Right atrium auricular region (tissue), 2 donors: ENCODE measurements at regions not wholly inside any gene's neighbourhood (a gene's known extent, or its start where the extent isn't known, plus 50 kb on each side); places are given as distances from the start of the nearest gene placed in this dataset.
A peak's percentile ranks its signal among the peaks of the same experiment; 100 is the strongest.

Source experiments
- DNase-seq: peaks from one replicate; pipeline ENCODE4 v3.0.0-alpha.2; 2019; ENCODE audit warnings: low spot score
- H3K27ac ChIP-seq, 2 donors: fragments of 200-600 bp; sonication (generic); 1 replicate in 1 of 2; 2 replicates in 1 of 2; pipeline ENCODE4 v1.5.1; 2016 to 2019
- H3K27me3 ChIP-seq, 2 donors: fragments of 200-600 bp; sonication (generic); one replicate each; pipeline versions ENCODE4 v1.5.1 to v1.6.0; 2017 to 2019
- H3K36me3 ChIP-seq: fragments of 200-600 bp; sonication (generic); one replicate; pipeline ENCODE4 v1.5.1; 2016
- H3K4me1 ChIP-seq, 2 donors: fragments of 200-600 bp; sonication (generic); one replicate each; pipeline versions ENCODE4 v1.5.1 to v1.6.0; 2017 to 2019
- H3K4me3 ChIP-seq, 2 donors: fragments of 200-600 bp; sonication (generic); 1 replicate in 1 of 2; 2 replicates in 1 of 2; pipeline ENCODE4 v1.5.1; 2017 to 2019; ENCODE audit warnings: mild to moderate bottlenecking in 1 of 2, moderate library complexity in 1 of 2
- H3K9me3 ChIP-seq, 2 donors: fragments of 200-600 bp; sonication (generic); one replicate each; pipeline ENCODE4 v1.5.1; 2019
- CTCF ChIP-seq, 2 donors: fragments of 200-600 bp; sonication (generic); IDR thresholded peaks; one replicate each; pipeline ENCODE4 v1.5.1; 2019; ENCODE audit warnings: antibody characterized with exemption in 2 of 2

DNA sequence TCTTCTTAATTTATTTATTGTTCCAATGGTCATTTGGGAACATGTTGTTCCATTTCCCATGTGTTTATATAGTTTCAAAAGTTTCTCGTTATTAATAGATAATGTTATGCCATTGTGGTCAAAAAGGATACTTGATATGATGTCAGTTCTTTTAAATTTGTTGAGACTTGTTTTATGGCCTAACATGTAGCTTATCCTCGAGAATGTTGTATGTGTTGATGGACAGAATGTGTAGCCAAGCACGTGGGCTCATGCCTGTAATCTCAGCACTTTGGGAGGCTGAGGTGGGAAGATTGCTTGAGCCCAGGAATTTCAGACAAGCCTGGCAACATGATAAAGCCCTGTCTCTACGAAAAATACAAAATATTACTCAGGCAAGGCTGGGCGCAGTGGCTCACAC is 168.5 kb upstream of the USP38 start:
- Histone ChIP-seq H3K36me3 (no peaks in the 10 kb centered on the region), H3K4me1 (no peaks in the 10 kb centered on the region), H3K27ac (no peak overlapping the region), H3K4me3 (no peak overlapping the region), H3K9me3 (peaks cover 0 to 7% of the 10 kb centered on the region in 2 donors), H3K27me3 (no peaks in the 10 kb centered on the region)
- no peak for TF ChIP-seq CTCF (IDR thresholded peaks at IDR 0.05)
- DNase-seq, result no peak

DNA sequence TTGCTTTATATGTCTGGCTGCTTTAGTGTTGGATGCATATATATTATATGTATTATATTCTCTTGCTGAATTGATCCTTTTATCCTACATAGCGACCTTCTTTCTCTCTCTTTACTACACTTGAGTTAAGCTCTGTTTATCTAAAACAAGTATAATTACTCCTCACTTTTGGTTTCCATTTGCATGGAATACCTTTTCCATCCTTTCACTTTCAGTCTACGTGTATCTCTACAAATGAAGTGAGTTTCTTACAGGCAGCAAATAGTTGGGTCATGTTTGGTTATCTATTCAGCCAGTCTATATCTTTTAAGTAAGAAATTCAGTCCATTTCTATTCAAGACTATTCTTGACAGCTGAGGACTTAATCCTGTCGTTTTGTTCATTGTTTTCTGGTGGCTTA is 167.5 kb upstream of the USP38 start:
- peaks cover 0 to 3% of the 10 kb centered on the region in 2 donors for H3K9me3 ChIP-seq
- TF ChIP-seq CTCF (IDR thresholded peaks at IDR 0.05), result no peak
- H3K36me3 ChIP-seq, result no peaks in the 10 kb centered on the region
- no peak for DNase-seq
- H3K27me3 ChIP-seq, result no peaks in the 10 kb centered on the region
- H3K4me3 ChIP-seq, result no peak overlapping the region
- no peak overlapping the region for H3K27ac ChIP-seq
- no peaks in the 10 kb centered on the region for H3K4me1 ChIP-seq

DNA sequence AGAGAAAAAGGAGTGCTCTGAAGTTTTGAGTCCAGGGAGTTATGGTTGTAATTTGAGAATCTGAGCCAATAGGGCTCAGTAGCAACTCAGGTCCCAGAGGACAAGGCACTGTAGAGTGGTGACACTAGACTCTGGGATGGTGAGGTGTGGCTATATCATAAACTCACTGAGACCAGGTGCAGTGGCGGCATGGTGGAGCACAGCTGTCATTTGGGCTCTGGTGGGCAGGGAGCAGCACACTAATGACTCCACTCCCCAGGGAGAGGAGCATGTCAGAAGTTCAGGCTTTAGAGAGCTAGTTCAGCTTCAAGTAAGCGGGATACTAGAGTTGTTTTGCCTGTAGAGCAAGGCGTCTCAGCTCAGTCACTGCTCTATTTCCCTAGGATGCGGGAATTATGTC is 165.4 kb upstream of the USP38 start:
- H3K27me3 ChIP-seq, result no peaks in the 10 kb centered on the region
- no peak for DNase-seq
- no peaks in the 10 kb centered on the region for H3K9me3 ChIP-seq
- no peak overlapping the region for H3K27ac ChIP-seq
- H3K4me1 ChIP-seq, result no peaks in the 10 kb centered on the region
- H3K36me3 ChIP-seq, result no peaks in the 10 kb centered on the region
- TF ChIP-seq CTCF (IDR thresholded peaks at IDR 0.05), result no peak
- no peak overlapping the region for H3K4me3 ChIP-seq

DNA sequence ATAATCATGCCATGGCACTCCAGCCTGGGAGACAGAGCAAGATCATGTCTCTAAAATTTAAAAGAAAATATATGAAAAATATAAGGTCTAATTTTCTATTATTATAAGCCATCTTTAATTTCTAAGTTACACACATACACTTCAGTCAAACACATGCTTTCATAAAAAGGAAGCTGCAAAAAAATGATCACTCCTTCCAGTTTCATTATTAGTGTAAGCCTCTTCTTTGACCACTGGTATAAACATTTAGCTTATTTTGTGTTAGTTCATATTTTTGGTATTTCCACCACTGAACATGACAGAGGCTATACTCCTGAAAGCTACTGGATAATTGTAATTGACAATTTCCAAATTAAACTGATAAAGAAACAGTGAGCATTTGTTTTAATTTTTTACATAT is 163.3 kb upstream of the USP38 start:
- no peak for TF ChIP-seq CTCF (IDR thresholded peaks at IDR 0.05)
- no peaks in the 10 kb centered on the region for H3K4me1 ChIP-seq
- H3K36me3 ChIP-seq, result no peaks in the 10 kb centered on the region
- H3K9me3 ChIP-seq, result no peaks in the 10 kb centered on the region
- no peaks in the 10 kb centered on the region for H3K27me3 ChIP-seq
- no peak overlapping the region for H3K4me3 ChIP-seq
- no peak for DNase-seq
- H3K27ac ChIP-seq, result no peak overlapping the region

GRCh38 chr4:143023239-143023918 is 161.3 kb upstream of the USP38 start:
- DNase-seq, result no peak
- H3K4me1 ChIP-seq, result no peaks in the 10 kb centered on the region
- H3K9me3 ChIP-seq, result no peaks in the 10 kb centered on the region
- H3K27ac ChIP-seq, result no peak overlapping the region
- no peaks in the 10 kb centered on the region for H3K36me3 ChIP-seq
- no peak overlapping the region for H3K4me3 ChIP-seq
- H3K27me3 ChIP-seq, result no peaks in the 10 kb centered on the region
- TF ChIP-seq CTCF (IDR thresholded peaks at IDR 0.05), result no peak

GRCh38 chr4:143025081-143025704 is 159.5 kb upstream of the USP38 start:
- Histone ChIP-seq H3K4me3 (no peak overlapping the region), H3K27ac (no peak overlapping the region), H3K9me3 (peaks cover 0 to 3% of the 10 kb centered on the region in 2 donors), H3K4me1 (no peaks in the 10 kb centered on the region), H3K36me3 (no peaks in the 10 kb centered on the region), H3K27me3 (no peaks in the 10 kb centered on the region)
- peak; percentile 25 to 60 for TF ChIP-seq CTCF (IDR thresholded peaks at IDR 0.05)
- DNase-seq, result no peak
